Psoas muscle (tissue), 7 donors: ENCODE measurements at regions not wholly inside any gene's neighbourhood (a gene's known extent, or its start where the extent isn't known, plus 50 kb on each side); places are given as distances from the start of the nearest gene placed in this dataset.

Experiments used
- ATAC-seq, 4 donors: fragments of 200-7000 bp; cut with Tn5 transposase; one replicate each; pipeline ENCODE4 v1.9.1; 2020; ENCODE audit warnings: moderate library complexity in 3 of 4, mild to moderate bottlenecking in 2 of 4
- DNase-seq, 2 donors: peaks; one replicate each; pipeline ENCODE4 v3.0.0-alpha.2; 2020
- H3K27ac ChIP-seq: fragments of 200-600 bp; one replicate; pipeline ENCODE4 v1.8.0; 2022
- H3K27me3 ChIP-seq, 3 donors: fragments of 200-600 bp in 1 of 3; one replicate each; pipeline versions ENCODE4 v1.6.1 to v1.8.0; 2013 to 2022; ENCODE audit warnings: low read length in 2 of 3, mild to moderate bottlenecking in 2 of 3, moderate library complexity in 1 of 3; ENCODE audit not compliant: insufficient read depth in 3 of 3
- H3K36me3 ChIP-seq, 2 donors: fragments of 200-600 bp in 1 of 2; one replicate each; pipeline versions ENCODE4 v1.6.1 to v1.8.0; 2013 to 2022; ENCODE audit warnings: low read depth in 1 of 2, mild to moderate bottlenecking in 1 of 2, moderate library complexity in 1 of 2; ENCODE audit not compliant: insufficient read depth in 1 of 2
- H3K4me1 ChIP-seq: fragments of 200-600 bp; one replicate; pipeline ENCODE4 v1.8.0; 2022
- H3K4me3 ChIP-seq: fragments of 200-600 bp; one replicate; pipeline ENCODE4 v1.8.0; 2022; ENCODE audit warnings: mild to moderate bottlenecking
- H3K9me3 ChIP-seq: fragments of 200-600 bp; one replicate; pipeline ENCODE4 v1.8.0; 2022
- CTCF ChIP-seq: fragments of 200-600 bp; IDR thresholded peaks from one replicate; pipeline ENCODE4 v1.8.0; 2022; ENCODE audit warnings: antibody characterized with exemption
- WGBS, 3 donors: extraction: QIAGEN DNeasy Blood & Tissue Kit; methylation state at CpG; one replicate each; pipeline versions ENCODE4 v1.1.6 to v1.1.7; 2013; 5-methylcytosine and 5-hydroxymethylcytosine counted together
- intact Hi-C, 2 donors: fragments of 100-400 bp; cut with DNase I; formaldehyde crosslinking; loops; one replicate each; pipeline versions ENCODE4 v1.11.0 to v1.14.2; 2022
- donor health status: healthy with polysubstance abuse.
- donor health status: DM: no; HTN: no; CAD: no; lungs with moderate emphysema.
- donor health status: Bipolar disorder and iron deficiency.
- donor health status: healthy.
- donor health status: DM: yes; HTN: yes; CAD: no.
- donor health status: DM: no; HTN: no; CAD: no.
- donor health status: DM: yes; HTN: yes; CAD: no.

GRCh38 chr15:97899981-97900380 lies 60.5 kb upstream of the ARRDC4 start:
- intact Hi-C loops = loop anchor here (5.0 to 10.0 kb wide), 4 partner anchors 277 to 525 kb away; no protein-coding TSS in a partner anchor
- WGBS, 3 donors = 31 to 42% (median 39%) methylated on average over 5 of the region's 5 CpGs

DNA sequence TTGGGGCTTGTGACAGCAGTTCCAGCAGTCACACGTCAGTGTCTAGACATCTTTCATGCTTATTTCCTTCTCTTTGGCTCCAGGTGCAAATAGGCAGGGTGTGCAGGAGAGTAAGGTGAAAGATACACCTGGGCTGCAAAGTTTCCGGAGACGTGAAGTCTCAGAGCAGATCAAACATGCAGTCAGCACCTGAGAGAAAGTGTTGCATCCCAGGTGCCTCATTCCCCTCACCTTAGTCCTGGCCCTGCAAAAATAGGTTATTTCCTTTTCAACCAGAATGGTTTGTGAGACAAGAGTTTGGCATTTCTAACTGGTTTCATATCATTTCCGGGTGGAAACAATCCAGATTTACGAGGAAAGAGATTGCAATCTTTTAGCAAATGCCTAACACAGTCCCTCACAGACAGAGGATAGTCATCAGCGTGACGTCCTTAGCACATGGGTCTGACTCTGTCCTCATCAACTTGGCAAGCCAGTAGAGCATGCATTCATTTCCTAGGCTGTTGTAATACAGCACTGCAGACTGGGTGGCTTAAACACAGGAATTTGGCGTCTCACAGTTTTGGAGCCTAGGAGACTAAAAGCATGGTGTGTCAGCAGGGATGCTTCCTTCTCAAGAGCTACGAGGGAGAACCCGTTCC lies 58.2 kb upstream of the ARRDC4 start:
- TF ChIP-seq CTCF = no peak

More at GRCh38 chr15:97899981-97900380, 60.5 kb upstream of the ARRDC4 start:
- Histone ChIP-seq H3K9me3 (no peaks in the 10 kb centered on the region), H3K4me1 (no peaks in the 10 kb centered on the region), H3K36me3 (no peaks in the 10 kb centered on the region), H3K4me3 (no peak overlapping the region), H3K27ac (no peak overlapping the region), H3K27me3 (peaks cover 0 to 27% (median 3%) of the 10 kb centered on the region in 3 donors)
- no peak for TF ChIP-seq CTCF
- no peak for ATAC-seq
- no peak for DNase-seq

DNA sequence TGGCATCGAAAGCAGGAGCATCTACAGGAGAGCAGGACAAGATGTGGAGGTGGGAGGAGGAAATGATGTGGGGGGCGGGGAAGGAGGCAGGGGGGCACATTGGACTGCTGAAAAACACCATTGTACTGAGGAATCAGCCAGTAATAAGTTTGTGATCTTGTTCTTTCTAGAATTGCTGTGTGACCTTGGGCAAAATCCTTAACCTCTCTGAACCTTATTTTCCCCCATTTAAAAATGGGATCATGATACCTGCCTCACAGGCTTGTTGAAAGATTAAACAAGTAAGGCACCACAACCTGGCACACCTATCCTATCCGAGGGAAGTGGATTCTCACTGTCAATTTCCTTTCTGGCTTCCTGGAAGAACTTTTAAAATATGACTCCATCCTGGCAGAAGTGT lies 56.9 kb upstream of the ARRDC4 start:
- DNase-seq = no peak
- Histone ChIP-seq H3K27ac (no peak overlapping the region), H3K36me3 (no peaks in the 10 kb centered on the region), H3K9me3 (no peaks in the 10 kb centered on the region), H3K27me3 (peaks cover 0 to 41% (median 4%) of the 10 kb centered on the region in 3 donors), H3K4me1 (no peaks in the 10 kb centered on the region), H3K4me3 (no peak overlapping the region)
- TF ChIP-seq CTCF = no peak
- WGBS, 3 donors = 71 to 83% (median 82%) methylated on average over 3 of the region's 3 CpGs
- no peak for ATAC-seq
- intact Hi-C loops = loop anchor here (5.0 to 10.0 kb wide), 4 partner anchors 274 to 521 kb away; no protein-coding TSS in a partner anchor

More for the DNA sequence above, 58.2 kb upstream of the ARRDC4 start:
- no peaks in the 10 kb centered on the region for H3K36me3 ChIP-seq
- ATAC-seq (peak in 3 of 4 donors; percentile 48 to 77 (median 63)), DNase-seq (no peak)
- no peaks in the 10 kb centered on the region for H3K9me3 ChIP-seq
- no peak overlapping the region for H3K27ac ChIP-seq
- H3K4me3 ChIP-seq = no peak overlapping the region
- peaks cover 0 to 41% (median 4%) of the 10 kb centered on the region in 3 donors for H3K27me3 ChIP-seq
- intact Hi-C loops = loop anchor here (5.0 to 10.0 kb wide), 4 partner anchors 275 to 523 kb away; no protein-coding TSS in a partner anchor
- no peaks in the 10 kb centered on the region for H3K4me1 ChIP-seq
- WGBS, 3 donors = 31 to 41% (median 33%) methylated on average over 10 of the region's 10 CpGs

DNA sequence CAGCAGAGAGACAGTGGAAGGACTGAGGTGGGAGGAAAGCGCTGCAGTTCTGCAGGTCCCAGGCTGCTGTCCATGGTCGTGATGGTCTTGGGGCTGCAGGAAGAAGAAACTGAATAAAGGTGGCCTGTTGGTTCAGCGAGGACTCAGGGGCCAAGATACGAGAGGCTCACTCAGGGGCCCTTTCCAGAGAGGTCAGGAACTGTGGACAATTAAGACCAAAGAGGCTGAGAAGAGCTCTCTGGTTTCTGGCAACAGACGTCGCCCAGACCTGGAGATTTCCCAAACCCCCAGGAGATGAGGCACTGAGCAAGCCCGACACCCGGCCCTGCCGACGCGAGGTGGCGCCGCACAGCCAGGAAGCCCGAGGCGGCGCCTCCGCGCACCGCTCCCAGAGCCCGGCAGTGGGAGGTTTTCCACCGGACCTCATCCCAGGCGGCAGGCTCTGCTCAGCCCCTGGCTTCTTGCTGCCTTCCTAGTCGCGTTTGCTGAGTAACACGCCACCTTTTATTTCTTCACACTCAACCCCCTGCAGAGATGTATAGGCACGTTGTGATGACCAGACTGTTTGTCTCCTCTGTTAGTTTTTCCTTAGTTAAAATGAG lies 56.4 kb upstream of the ARRDC4 start:
- peak; percentile 75 to 91 (median 88) for ATAC-seq
- H3K36me3 ChIP-seq = no peaks in the 10 kb centered on the region
- H3K4me1 ChIP-seq = no peaks in the 10 kb centered on the region
- peaks cover 0 to 41% (median 4%) of the 10 kb centered on the region in 3 donors for H3K27me3 ChIP-seq
- peak; percentile 74 to 83 for DNase-seq
- 2 to 4% (median 3%) methylated on average over 26 of the region's 26 CpGs for WGBS, 3 donors
- no peak overlapping the region for H3K4me3 ChIP-seq
- no peak overlapping the region for H3K27ac ChIP-seq
- TF ChIP-seq CTCF = peak; percentile 63
- intact Hi-C loops = loop anchor here (5.0 to 10.0 kb wide), 4 partner anchors 273 to 521 kb away; no protein-coding TSS in a partner anchor
- H3K9me3 ChIP-seq = no peaks in the 10 kb centered on the region
